HG03025 (cell line): ENCODE measurements at regions not wholly inside any gene's neighbourhood (a gene's known extent, or its start where the extent isn't known, plus 50 kb on each side); places are given as distances from the start of the nearest gene placed in this dataset.
"Not testable (repeated sequence)": the region's sequence is repeated elsewhere in the genome, so short reads cannot be mapped to it uniquely, and the experiment has no call there.

ENCODE experiments used
- ATAC-seq: cut with Tn5 transposase; IDR thresholded peaks from one replicate; pipeline ENCODE4 v1.9.1; 2021; ENCODE audit warnings: mild to moderate bottlenecking, moderate library complexity; ENCODE audit not compliant: unreplicated experiment, low FRiP score

DNA sequence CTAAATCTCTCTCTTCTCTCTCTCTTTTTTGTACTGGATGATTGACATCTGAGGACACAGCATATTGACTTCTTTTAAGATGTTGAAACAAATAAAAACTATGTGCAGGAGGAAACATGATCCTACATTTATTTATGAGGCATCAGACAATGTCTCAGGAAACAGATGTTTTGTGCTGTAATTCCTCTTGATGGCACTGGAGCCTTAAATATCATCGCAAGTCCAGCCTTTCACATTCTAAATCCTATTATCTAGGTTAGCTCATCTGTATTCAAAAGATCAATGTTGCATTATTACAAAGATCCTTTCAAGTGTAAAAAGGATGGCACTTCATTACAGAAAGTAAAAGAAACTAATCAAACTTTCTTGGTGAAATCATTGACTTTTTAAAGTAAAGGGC is 63.9 kb downstream of the MAT2B start:
- no peak for ATAC-seq

DNA sequence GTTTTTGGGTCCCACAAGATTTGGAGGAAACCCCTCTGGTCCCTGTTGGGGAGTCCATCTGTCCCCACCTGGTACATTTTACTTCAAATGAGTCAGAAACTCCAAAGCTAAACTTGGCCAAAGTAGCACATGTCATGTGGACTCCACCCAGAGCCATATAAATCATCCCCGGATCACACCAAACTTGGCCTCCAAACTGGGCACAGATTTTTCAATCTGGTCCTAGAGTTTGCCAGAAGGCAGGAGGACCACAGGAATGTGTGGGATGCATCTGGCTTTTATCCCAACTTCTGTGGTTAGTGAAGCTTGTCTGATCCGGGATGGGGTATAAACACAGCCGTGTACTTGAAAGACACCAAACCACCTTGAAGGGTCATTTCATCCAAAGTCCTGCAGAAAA is 66.3 kb downstream of the MAT2B start:
- ATAC-seq, result no peak

DNA sequence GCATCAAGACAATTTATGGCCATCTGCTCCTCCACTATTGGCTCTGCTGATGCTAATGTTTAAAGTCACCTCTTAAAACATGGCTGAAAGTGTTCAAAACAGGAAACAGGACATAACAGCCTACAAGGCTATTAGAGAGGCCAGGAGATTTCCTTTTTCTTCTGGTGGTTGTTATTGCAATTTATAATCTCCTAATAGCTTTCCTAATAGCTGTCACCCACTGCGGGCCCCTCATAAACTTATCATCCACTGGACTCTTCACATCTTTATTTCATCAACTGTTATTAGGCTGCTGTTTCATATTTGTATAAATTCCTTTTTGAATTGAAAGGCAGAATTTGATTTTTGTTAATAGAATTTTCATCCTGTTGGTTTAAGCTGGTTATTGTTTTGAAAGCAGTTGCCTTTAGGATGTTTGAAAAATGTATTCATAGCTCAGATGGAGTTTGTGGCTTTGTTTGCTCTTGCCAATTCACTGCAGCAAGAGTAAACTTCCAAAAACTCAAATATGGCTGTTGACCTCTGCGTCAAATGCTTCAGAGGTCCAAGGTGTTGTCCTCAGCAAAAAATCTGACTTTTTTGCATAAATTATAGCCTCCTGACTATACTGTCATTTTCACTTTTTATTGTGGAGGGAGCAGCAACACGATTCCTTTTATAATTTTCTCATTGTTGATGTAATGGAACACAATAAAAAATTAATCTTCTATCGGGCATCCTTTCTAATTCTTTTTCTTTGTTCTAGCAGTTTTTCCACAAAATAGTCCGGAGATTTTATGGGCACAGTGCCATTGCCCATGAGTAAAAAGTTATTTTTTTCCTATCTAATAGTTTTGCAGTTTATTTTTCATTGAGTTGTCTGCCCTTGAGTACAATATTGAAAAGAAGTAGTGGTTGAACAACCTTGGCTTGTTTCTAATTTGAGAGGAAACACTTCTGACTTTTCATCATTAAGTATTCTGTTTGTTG is 69.3 kb downstream of the MAT2B start:
- no peak for ATAC-seq

DNA sequence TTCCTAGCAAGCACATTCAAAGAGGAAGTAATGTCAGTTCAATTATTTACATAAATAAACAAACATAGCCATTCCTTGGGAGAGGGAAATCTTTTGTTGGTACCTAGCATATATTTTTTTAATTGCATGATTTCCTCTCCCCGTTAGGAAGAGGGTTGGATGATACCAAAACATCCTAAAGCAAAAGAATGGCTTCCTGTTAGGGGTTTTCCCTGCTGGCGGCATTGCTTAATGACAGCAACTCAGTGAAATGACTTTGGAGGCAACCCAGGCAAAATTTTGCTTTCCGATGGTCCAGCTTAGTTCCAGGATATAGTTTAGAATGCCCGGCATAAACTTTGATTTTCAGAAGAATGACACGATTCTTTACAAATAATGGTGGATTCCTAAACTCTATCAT is 73.2 kb downstream of the MAT2B start:
- ATAC-seq, result no peak

DNA sequence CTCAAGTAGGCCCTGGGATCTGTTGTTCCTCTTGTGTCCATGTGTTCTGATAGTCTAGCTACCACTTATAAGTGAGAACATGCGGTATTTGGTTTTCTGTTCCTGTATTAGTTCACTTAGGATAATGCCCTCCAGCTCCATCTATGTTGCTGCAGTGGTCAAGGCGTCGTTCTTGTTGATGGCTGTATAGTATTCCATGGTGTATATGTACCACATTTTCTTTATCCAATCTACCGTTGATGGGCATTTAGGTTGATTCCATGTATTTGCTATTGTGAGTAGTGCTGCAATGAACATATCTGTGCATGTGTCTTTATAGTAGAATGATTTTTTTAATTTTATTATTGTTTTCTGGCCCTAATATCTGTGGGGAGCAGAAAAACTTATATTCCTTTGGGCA is 74.3 kb downstream of the MAT2B start:
- no peak for ATAC-seq

DNA sequence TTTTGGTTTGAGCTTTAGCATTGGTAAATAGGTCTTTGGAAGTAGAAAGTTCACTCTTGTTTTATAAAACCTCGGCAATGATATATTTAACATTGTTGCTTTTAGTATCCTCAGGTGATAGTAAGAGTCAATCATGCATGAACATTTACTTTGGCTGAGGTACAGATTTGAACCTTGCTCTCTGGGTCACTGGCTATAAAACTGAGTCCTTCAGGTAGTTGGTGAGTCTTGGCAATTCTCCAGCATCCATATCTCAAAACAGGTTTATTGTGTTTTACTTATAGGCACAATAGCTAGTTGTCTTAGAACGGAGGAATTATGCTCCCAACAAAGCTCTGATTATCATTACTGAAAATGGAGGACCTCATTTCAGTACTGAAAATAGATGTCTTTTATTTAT is 75.1 kb downstream of the MAT2B start:
- ATAC-seq, result no peak

DNA sequence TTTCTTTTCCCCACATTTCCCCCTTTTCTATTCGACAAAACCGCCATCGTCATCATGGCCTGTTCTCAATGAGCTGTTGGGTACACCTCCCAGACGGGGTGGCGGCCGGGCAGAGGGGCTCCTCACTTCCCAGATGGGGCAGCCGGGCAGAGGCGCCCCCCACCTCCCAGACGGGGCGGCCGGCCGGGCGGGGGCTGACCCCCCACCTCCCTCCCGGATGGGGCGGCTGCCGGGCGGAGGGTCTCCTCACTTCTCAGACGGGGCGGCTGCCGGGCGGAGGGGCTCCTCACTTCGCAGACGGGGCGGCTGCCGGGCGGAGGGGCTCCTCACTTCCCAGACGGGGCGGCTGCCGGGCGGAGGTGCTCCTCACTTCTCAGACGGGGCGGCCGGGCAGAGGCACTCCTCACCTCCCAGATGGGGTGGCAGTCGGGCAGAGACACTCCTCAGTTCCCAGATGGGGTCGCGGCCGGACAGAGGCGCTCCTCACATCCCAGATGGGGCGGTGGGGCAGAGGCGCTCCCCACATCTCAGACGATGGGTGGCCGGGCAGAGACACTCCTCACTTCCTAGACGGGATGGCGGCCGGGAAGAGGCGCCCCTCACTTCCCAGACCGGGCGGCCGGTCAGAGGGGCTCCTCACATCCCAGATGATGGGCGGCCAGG is 78.2 kb downstream of the MAT2B start:
- not testable (repeated sequence) for ATAC-seq

DNA sequence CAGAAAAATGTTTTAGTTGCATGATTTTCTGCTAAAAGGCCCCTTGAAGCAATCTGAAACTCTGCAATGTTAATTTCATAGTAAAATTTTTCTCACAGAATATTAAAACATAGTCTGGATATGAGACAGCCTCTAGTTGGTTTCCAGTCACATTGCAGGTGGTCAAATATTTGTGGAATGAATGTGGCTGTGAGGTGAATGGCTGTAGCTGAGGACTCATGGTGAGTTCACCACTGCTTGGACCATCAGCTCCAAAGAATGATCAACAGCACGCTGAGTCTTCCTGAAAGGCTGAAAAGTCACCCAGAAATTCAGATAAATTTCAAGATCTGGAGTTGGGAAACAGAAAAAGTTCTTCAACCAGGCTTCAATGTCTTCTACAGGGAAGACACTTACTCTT is 79.8 kb downstream of the MAT2B start:
- ATAC-seq, result no peak

DNA sequence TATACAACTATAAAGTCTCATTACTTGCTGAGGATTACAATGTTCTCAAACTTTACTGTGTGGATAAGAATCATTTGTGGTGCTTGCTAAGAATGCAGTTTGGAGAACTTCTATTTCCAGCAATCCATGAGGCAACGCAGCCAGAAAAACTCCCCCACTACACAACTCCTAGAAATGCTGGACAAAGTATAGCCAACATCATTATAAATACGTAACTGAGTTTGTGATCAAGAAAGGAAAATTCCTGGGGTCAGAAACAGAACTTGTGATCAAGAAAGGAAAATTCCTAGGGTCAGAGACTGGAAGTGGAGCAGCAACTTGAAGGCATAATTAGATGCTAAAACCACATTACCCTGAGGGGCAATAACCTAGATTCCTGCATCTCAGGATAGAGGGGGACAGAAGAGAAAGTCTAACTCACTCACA is 81.1 kb downstream of the MAT2B start:
- ATAC-seq, result no peak

DNA sequence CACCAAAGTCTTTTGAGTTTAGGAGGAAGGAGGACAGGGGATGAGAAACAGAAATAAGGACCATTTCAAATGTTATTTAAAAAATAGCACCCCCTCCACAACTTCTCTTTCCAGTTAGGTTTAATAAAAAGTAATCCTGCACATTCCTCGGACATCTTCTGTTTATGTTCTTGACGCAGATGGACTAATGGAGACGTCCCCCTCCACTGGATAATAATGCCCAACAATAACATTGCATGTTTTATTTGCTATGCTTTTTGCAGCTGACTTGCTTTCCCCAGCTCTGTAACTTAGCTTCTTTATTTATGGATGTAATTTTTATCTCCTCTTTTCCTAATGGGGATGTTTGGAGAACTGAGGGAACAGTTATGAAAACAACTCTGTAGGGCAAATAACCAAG is 89.5 kb downstream of the MAT2B start:
- ATAC-seq, result no peak

DNA sequence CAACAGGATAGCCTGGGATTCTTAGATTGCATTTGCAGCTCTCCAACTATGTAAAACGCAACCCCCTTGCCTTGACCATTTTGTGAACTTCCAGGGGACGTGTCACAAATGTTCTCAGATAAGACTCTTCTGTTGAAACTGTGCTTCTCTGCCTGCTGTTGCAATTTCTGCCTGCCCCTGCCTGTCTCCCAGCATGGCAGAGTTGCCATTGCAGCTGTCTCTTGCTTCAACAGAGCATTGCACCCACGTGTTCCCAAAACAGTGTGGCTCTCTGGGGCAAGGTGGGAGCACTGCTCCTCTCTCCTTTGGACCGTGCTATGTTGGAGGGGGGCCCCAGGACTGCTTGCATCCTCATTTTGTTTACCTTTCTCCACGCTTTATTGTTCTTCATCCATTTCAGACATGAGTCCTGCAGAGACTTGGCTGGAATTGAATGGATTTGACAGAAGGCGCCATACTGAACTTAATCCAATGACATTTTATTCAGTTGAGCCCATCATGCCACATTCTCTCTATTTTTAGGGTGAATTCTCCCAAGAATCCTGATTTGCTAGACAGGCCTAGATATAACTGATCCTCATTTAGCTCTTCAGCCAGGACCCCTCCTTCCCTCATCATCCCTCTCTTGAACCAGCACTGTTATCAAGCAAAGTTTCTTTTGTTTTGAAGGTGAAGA is 90.7 kb downstream of the MAT2B start:
- no peak for ATAC-seq

DNA sequence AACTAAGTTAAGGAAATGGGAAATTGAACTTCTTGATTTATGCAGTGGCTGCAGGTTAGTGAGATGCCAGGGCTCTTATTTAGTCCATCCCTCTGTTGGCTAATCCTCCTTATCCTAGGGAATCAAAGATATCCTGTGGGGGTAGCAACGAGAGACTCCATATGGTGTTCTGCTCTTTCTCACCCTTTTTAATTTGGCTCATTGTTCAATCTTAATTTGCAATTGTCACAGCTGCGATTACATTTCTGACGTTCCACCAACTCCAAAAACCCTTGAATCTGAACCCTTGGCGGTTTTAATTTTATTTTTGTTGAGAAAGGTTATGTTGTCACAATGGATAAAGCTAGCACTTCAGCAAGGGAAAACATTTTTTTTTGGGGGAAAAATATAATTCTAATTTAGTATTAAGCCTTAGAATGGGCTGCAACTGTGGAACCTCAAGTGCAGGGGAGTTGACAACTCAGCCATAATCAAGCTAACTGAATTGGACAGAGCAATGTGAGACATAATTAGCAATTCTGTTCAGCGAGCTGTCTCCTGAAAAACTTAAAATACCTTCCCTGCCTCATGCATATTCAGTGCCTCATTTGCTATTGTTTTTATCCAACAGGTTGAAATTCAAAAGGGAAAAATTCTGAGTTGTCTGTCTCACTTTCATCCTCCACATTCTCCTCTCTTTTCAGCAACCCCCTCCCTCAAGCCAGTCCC is 91.3 kb downstream of the MAT2B start:
- ATAC-seq, result no peak

DNA sequence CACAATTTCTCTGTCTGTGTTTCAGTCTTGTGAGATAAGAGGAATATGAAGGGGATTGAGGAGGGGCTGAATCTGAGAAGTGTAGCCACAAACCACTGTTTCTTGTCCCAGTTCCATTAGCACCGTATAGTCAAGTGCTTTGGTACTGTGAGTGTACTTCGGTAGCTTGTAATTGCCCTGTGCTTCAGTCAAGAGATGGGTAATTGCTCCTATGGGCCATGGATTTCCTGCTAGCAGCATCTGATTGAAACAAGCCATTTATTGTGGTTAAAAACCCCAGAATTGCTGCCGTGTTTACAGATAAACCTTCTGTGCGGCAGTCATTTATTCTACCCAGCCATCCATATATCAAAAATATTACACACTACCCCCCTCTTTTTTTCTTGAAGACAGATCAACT is 98.6 kb downstream of the MAT2B start:
- ATAC-seq, result no peak

DNA sequence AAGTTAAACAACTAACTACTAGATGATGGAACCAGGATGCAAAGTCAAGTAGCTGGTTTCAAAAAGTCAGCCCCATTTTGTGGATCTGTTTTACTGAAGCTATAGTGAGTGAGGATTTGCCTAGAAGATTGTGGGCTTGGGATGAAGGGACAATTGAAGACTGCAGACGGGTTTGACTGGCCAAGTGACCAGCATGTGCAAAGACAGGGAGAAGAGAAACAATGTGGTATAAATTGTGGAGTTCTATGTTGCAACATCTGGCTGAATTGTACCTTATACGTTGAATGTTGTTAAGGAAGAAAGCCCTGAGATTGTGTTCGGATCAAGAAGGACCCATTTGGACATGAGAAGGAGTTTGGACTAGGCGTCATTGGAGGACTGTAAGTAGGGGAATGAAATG is 101.8 kb downstream of the MAT2B start:
- no peak for ATAC-seq

DNA sequence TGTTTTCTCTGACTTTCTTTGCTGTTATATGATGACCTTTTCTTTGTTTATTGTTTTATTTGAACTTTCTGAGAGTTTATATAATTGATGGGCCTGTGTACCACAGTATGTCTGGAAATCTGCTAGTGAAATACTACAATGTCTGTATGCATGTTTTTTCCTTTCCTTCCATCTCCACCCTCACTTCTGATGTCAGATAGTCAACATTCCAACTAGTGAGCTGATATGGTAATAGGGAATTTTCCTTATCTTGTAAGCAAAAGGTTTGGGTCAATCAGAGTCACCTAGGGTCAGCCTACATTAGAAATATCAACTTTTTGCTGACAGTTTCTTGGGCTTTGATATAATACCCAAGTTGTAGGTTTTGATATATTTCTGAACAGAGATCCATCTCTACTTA is 103.2 kb downstream of the MAT2B start:
- ATAC-seq, result no peak

DNA sequence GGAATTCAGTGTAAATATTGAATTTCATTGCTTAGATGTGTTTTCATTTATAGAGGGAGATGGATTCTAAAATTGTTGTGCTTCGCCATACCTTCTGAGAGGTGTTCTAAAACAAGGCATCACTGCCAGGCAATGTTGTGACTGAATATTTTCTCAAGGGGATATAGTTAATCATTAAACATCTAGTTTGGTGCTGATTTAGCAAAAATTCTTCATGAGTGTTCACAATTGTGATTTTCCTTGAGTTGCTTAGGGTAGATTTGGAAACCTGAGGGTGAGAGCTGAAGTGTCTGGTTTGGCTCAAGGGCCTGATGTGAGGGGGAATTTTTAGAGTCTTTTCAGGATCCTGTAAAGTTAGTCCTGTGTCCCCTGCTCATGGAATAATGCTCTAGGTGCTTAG is 104.5 kb downstream of the MAT2B start:
- ATAC-seq, result no peak

DNA sequence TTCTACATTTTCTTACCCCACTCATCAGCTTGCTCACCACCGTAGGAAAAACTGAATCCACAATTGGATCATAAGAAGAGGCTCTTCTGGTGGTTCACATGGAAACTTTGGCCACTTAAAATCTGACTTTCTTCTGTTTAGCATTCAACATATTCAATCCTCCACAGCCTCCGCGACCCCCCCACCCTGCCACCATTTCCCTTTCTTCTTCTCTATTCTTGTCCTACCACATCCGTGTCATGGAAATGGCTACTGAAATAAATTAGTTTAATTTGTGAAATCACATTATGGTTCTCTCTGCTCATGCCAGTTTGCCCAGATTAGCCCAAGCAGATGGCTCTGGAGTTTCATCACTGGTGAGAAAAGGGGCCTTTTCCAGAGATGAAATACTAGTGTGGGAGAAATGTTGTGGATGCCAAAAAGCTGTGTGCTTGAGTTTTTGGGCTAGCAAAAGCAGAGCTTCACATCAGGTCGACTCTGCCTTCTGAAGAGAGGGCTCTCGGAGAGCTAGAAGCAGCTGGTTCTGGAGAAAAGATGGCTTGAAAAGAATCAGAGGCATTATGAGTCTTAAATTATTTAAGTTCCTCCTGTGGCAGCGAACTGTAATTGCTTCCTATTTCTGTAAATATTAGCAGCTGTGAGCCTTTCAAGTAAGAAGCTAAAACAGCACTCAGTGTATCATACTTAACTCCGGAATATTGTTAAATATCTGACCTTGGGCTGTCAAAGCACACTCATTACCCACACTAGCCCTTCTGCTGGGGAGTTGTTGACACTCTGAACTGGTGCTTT is 107.1 kb downstream of the MAT2B start:
- no peak for ATAC-seq

DNA sequence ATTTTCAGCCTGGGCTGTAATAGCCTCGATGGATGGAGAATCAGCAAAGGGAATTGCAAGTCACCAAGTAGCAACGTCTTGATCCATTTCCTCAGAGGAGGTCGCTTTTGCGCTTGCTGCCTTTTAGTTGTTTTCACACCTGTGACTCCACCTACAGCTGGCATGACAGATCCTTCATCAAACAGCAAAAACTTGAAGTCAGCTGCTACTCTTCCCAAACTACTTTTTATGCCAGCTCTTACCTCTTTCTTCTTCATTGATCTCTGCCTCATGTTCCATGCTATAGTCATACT is 107.7 kb downstream of the MAT2B start:
- ATAC-seq, result no peak

DNA sequence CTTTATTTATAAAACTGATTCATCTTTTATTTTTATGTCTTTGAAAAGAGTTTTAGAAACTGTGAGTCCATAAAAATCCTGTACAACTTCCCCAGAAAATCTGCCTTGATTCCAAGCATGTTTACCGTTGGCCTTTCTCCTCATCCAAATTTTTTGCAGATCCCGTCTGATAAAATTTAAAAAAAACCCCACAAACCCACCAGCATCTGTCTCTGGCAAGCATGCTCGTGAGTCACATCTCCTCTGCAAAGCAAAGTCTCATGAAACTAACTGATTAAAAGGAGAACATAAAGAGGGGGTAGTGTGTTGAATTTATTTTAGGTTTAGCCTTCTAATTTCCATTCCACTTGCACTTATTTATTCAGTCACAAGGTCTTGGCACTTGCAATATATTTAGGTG is 109.4 kb downstream of the MAT2B start:
- no peak for ATAC-seq

DNA sequence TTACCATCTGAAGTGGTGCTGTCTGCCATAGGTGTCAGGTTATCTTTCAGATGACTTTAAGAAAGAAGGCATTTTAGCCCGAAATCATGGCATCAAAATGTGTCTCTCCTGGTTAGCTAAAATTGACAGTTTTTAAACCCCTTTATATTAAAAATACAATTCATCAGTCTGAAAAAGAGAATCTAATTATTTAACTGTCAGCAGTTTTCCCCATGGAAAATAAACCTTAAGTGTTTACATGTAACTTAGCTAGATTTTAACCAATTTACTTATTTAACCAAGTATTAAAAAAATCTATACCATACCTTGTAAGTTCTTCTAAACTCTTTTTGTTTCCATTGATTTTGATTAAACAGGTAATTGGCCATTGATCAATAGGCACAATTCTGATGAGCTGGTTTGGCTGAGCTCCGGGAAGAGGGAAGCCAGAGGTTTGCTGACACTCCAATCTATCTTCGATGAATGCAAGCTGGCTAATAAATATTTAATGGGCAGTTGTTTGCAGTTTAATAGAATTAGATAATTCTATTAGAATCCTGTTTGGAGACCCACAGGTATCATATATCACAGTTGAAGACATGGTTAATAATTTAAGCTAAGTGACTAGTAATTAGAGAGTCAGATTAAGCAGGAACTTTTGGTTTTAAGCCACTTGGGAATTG is 114.0 kb downstream of the MAT2B start:
- ATAC-seq, result no peak
